GM18868 (cell line): ENCODE measurements at regions not wholly inside any gene's neighbourhood (a gene's known extent, or its start where the extent isn't known, plus 50 kb on each side); places are given as distances from the start of the nearest gene placed in this dataset.
A peak's percentile ranks its signal among the peaks of the same experiment; 100 is the strongest.
"Not testable (repeated sequence)": the region's sequence is repeated elsewhere in the genome, so short reads cannot be mapped to it uniquely, and the experiment has no call there.

Experiments
- ATAC-seq: cut with Tn5 transposase; IDR thresholded peaks from one replicate; pipeline ENCODE4 v1.9.1; 2021; ENCODE audit warnings: mild to moderate bottlenecking, moderate library complexity; ENCODE audit not compliant: unreplicated experiment

DNA sequence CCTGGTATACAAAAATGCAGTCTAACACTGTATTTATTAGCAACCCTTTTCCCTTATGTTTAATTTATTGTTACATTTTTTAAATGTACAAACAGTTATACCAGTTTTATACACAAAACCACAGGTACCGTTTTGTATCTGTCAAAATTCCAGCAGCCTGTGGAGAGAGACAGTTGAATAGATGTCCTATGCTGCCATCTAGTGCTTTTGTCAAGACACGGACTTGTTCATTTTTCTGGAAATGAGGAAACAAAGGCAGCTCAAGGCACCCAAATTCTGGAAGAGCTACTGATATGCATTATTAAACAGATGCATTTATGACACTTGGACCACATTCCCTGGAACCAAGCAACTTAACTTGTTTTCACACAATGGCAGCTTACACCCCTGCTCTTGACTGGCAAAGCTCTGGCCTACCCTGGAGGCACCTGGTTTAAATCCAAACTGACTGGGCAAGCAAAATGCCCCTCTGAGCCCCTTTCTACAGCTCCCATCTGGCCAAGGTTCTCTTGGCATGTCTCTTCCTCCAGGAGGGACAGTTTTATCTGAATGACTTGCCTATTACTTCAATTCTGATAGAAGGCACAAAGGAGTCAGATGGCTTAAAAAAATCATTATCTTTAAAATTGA, 286.9 kb upstream of the PRKD1 start:
- ATAC-seq = peak; percentile 67

DNA sequence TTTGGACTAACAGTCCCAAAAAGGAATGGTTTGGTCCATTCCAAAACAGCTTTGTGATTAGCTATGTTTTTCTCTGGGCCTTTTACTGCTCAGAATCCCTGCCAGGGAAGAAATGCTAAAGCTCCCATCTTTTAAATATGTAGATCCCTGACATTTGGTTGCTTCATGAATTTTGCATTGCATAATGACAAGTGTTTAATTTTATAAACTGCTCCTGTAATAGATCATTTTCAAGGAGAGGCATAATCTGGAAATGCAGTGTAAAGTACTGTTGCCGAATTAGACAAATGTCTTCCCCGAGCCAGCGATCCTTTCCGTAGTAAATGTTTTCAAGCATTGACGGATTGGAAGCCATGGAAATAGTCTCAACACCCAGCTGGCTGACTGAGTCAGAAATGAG, 291.3 kb upstream of the PRKD1 start:
- no peak for ATAC-seq

DNA sequence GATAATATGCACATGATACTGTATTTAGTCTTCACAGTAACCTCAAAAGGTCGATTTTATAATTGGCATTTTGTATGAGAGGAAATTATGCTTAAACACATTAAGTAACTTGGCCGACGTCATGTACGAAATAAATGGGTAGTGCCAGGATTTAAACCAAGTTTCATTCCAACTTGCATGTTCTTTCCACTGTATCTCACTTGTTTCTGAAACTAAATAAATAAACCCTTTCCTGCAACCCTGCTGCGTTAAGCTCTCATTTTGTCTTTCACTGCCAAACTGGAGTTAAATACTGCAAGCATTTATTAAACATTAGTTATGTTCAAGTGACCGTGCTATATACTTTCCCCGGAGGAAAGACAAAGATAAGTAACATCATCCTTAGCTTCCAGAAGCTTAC, 293.9 kb upstream of the PRKD1 start:
- no peak for ATAC-seq

DNA sequence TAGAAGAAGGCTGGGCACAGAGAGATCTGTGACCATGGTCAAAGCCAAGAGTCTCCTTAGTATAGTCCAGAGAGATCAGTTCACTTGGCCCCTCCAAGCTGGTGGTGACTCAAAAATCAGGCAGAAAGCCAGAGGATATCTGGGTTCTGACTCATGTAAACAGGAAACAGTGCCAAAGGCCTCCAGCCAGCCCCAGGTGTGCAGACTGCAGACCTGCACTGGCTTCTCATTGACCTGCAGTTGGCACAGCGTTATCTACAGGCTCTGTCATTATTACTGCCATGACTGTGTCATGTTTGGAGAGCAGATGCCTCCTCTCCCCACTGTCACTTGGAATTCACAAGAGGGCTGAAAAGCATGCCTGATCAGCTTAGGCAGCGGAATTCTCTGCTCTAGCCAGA, 295.7 kb upstream of the PRKD1 start:
- ATAC-seq = peak; percentile 45

DNA sequence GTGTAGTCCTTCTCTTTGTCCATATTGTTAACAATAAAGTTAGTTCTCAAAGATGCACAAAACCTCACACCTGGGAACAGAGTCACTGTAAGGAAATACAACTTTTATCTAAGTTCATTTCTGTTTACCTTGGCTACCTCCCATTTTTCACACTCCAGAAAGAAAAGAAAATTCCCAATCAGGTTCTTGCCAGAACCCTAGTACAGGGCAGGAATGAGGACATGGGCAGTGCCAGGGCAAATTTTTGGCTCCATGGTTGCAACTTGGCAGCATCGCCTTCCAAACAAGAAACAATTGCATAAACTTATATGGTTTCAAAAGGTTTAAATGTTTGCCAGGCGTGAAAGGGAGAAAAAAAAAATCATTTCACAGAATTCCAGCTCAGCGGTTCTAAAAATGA, 296.3 kb upstream of the PRKD1 start:
- ATAC-seq = no peak

DNA sequence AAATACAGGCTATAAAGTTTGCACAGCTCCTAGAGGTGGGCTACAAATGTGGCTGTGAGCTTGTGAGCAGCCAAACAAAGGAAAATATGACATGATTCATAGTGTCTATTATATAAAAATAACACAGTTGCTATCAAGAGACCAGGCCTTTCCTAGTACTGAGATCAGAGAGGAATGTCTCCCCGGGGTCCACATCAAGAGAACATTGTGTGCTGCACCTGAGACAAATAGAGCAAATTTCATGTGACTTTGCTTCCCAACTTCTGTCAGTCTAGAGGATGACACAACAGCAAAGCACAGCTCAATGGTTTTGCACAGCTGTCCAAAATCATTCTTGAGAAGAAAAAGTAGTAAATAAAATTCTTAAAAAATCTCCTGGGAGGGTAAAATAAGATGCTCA, 297.5 kb upstream of the PRKD1 start:
- no peak for ATAC-seq

DNA sequence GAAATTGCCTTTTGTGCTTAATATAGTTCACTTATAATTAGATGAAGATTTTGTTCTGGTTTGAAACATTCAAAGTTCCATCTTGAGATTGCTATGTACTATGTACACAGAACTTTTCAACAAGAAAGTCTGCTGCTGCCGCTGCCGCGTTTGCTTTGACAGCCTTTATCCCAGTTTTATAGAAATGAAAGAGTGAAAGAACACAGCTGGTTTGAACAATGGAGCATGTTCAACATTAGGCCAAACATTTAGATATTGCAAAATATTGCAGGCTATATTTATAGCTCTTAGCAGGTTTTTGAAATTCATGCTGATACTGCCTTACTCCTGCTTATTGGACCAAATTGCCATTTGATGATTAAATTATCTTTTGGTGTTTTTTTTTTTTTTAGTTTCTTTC, 299.8 kb upstream of the PRKD1 start:
- ATAC-seq = no peak

DNA sequence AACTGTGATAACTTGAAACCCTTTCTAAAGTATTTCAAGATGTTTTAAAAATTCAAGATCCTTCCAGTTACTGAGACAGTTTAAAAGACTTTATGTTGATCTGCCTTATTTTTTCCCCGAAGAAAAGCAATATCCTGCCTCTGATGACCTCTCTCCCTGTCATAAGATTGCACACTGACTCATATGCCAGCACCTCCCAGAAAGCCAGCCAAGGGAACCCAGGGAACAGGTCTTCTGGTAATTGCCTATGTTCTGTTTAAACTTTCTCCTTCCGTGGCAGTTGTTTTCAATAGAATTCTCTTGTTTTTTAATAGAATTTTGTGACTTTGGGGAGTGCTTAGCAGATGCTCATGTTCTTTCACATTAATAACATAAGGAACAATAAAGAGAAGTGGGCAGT, 300.2 kb upstream of the PRKD1 start:
- ATAC-seq = no peak

DNA sequence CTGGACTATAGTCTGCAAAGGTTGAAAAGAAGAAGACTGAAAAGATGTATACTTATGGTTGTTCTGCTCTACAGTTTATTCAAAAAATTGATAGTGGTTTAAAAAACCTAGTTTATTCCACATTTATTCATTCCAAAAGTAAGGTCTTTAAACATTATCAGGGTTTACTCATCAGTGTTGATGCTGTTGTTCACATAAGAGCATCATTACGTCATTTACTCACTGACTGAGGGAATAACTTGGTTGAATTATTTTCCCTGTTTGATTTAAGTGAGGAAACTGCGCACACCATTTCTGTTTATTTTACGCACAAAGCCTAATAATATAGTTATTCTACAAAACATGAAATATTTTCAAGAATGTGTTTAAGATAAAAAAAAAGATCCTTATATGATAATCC, 303.1 kb upstream of the PRKD1 start:
- no peak for ATAC-seq

DNA sequence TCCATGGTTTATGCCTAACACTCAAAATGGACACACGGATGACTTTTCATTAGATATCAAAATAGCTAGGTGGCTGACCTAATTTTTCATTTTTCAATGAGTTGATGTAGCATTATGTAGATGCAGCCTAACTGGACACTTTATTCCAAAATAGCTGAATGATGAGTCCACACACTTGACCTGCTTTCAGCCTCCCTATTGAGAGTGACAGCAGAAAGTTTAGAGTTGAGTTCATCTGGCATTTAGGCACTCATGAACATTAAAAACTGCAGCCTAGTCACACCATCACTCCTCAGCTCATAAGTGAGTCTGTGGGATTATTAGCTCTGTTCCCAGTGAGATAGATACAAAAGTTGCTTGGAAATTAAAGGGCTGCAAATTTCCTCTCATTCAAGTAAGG, 307.3 kb upstream of the PRKD1 start:
- ATAC-seq = no peak

DNA sequence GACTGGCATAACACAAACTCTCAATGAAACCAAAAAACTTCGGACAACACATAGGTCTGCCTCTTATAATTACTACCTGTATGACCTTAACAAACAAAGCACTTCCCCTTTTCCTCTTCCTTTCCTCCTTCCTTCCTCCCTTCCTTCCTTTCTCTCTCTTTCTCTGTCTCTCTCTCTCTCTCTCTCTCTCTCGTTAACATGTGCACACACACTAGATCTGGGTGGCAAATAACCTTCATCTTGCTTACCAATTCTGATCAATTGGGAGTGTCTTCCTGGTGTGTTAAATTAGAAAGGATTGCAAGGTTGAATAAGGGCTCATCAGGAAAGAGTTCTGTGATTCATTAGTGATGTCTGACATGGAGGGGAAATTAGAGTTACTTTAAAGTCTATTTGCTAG, 307.8 kb upstream of the PRKD1 start:
- no peak for ATAC-seq

DNA sequence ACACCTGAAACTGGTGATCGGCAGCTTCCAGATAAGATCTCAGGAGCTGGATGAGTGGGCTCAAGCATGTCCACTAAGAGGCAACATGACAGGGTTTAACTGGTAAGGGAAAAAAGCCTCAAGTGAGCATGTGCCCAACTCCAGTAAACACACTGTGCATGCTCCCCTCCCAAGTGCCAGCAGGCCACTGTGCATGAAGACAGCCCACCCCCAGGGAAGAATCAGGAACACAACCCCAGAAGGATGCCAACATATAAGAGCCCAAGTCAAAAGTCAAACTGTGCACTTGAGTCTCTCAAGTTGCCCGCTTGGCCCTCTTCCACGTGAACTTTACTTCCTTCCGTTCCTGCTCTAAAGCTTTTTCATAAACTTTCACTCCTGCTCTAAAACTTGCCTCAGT, 311.3 kb upstream of the PRKD1 start:
- ATAC-seq = no peak

DNA sequence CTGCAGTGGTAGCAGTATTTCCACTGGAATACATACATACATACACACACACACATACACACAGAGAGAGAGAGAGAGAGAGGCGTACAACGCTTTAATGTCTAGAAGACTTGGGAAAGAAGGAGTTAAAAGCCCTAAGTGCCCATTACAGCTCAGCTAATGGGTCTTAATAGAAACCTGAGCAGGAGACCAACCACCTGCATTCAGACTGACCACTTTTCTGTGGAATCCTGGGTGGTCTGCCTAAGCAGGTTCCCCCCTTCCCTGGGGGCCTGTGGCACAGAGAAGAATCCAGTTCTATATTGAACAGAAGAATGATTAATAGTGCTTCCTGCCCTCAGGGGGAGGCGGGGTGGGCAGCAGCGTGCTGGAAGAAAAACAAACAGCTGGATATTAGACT, 312.4 kb upstream of the PRKD1 start:
- ATAC-seq = no peak

DNA sequence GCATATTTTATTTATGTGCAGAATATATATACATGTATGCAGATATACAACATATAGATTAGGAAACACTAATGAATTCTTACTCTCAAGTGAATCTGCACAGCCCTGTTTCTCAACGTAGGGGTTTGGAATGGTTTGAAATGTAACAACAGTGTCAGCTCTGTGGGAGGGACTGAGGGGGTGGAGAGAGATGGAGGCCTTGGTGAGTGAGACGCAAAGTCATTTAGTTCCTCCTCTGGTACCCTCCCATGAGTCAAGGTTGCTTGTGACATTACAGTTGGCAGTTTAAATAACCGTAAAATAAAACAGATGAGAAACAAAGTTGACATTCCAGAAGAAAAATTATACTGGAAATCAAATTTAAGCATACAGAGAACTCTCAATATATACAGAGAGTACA, 313.0 kb upstream of the PRKD1 start:
- no peak for ATAC-seq

DNA sequence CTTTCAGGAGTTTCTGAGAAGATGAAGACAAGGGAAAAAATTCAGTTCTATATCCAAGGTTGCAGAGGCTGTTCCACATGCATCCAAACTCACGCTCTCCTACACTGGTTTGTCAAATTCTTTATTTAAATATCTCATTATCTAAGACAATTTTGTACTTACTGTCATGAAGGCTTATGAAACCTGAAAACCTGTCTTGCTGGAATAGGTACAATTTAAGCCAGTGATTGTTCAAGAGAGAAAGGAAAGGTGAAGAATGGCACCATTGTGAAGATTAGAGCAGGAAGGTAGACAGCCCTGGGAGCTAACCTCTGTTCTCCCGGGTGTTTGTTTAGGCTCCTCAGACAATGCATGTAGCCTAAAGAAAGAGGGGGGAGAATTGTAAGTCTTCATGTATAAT, 315.1 kb upstream of the PRKD1 start:
- ATAC-seq = no peak

DNA sequence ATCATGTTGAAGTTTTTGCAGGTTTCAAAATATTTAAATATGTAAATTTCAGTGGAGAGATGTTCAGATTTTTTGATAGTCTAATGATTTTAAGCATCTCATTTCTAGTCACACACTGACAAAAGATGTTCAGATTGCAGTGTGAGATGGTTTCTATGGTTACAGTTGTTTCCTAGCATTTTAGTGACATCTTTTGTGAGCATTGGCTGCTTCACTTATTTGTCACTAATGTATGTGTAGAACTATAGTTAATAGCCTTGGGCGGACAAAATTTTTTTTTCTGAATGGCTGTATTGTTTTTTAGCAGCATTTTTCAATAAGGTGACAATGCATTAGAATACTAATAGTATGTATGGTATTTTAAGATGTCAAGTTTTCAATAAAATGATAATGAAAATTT, 315.6 kb upstream of the PRKD1 start:
- ATAC-seq = no peak

DNA sequence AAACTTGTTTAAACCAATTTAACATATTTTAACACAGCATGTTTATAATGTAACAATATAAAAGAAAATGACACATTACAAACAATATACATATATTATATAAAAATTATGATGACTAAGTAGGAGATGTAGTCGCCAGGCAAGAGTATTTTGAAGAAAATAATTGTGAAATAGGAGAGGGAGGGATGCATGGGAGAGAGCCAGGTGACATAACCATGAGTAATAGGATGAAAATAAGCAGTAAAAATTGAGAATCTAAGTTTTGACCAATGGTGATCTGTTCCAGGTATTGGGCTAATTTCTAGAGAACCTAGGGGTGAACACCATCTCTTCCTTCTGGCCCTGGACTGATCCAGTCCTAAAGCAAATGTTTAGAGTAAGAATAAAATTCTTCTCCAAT, 315.2 kb upstream of the G2E3 start:
- no peak for ATAC-seq

DNA sequence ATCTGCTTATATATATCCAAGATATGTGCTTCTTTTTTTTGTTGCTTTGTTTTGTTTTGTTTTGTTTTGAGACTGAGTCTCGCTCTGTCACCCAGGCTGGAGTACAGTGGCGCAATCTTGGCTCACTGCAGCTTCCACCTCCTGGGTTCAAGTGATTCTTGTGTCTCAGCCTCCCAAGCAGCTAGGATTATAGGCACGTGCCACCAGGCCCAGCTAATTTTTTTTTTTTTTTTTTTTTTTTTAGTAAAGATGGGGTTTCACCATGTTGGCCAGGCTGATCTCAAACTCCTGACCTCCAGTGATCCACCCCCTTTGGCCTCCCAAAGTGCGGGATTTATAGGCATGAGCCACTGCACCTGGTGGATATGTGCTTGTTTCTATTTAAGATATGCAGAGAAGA, 314.6 kb upstream of the G2E3 start:
- ATAC-seq = not testable (repeated sequence)

DNA sequence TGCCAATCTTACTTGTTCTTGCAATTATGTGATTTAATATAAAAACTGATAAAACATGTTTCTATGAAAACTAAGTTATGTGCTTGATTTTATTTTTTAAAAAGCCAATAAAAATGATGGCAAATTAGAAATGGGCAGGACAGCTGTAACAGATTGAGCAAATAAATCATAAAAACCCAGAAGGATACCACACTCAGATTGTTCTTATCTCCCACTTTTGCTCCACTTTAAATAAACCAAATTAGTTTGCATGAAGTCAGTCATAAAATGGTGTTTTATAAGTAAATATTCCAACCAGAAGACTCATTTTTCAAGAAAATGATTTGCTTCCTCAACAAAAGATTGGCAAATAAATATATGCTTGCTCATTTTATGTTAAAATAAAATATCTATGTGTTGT, 307.9 kb upstream of the G2E3 start:
- ATAC-seq = no peak

DNA sequence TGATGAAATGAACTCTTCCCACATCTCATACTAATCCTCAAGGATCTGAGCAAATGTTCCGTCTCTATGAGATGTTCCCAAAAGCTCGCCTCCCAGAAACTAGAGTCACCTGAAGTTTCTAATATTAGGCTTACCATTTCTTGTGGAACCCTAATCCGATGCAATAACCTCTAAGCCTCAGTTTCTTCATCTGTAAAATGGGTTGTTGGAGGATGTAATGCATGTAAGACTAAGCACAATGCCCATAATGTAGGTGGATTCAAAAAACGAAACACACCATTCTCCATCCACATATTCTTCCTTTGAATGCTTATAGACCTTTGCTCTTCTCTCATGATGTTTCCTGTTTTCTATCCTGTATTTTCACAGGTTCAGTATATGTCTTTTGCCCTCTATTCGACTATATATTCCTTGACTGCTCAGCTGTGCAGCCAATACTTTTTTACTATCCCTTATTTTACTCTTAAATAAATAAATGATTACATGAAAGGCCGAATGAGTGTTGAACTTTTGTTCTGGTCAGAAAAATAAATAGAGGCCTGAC, 307.3 kb upstream of the G2E3 start:
- ATAC-seq = no peak

DNA sequence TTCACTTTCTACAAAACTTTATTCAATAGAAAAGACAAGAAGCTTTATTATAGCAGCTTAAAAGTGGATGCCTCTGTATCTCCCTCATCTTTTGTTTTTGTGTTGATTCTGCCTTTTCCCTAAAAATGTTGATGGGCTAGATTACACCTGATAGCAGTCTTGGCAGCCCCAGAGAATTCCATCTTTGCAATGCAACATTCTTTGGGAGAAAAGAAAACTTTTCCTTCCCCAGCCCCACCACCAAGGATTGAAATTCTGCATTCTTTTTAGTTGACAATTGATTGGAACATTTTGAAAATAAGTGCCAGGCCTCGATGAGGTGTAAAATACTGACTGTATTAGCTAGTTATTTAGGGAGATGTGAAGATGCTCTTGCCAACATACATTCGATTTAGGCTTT, 306.8 kb upstream of the G2E3 start:
- no peak for ATAC-seq

DNA sequence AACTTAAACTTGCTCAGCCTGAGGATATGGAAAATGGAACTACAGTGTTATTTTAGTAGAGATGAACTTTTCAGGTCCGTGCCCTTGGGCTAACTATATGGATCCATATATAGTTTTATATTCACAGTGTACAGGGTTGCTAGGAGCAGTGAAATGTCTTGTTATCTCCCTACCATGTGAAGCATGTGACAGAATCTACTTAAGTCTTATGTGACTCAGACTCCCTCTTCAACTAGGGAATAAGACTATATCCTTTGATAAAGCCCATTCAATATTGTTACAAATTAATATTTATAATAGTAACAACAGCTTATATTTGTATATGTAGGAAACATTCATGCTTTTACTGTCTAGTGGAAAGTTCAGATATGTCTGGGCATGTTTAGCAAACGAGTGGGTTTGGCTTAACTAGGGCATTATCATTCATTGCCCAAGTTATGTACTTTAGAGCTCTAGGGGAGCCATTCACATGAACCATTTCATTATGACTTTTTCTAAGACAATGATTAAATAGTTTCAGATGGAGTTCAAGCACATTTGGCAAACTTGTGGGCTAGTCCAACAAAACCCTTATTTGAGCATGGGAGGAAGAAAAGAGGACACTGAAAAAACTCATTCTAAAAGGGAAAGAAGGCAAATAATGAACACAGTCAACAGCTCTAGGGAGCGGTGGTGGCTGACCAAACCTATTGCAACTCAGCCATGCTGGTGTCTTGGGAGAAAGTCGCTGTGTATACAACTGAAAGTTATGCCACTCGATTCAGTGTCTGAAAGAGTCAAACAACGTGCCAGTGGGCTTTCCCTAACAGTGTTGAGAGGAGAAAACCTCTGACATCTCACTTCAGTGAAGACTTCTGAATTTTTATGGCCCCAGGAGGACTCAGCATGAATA, 305.9 kb upstream of the G2E3 start:
- no peak for ATAC-seq
